GM21423 (cell line): ENCODE measurements at regions not wholly inside any gene's neighbourhood (a gene's known extent, or its start where the extent isn't known, plus 50 kb on each side); places are given as distances from the start of the nearest gene placed in this dataset.
"Not testable (repeated sequence)": the region's sequence is repeated elsewhere in the genome, so short reads cannot be mapped to it uniquely, and the experiment has no call there.

Experiments used
- ATAC-seq: cut with Tn5 transposase; IDR thresholded peaks from one replicate; pipeline ENCODE4 v1.9.1; 2021; ENCODE audit warnings: mild to moderate bottlenecking, moderate library complexity; ENCODE audit not compliant: unreplicated experiment

- ATAC-seq: no peak
Measured at GRCh38 chr16:22705799-22706198, 108.2 kb upstream of the HS3ST2 start.

GRCh38 chr16:22710326-22710725 lies 103.6 kb upstream of the HS3ST2 start:
- ATAC-seq: no peak

- ATAC-seq: no peak
Measured at GRCh38 chr16:22711847-22712246, 102.1 kb upstream of the HS3ST2 start.

GRCh38 chr16:22712471-22712870 lies 101.5 kb upstream of the HS3ST2 start:
- ATAC-seq: no peak

- not testable (repeated sequence) for ATAC-seq
Measured at GRCh38 chr16:22718598-22718997, 95.4 kb upstream of the HS3ST2 start.

- no peak for ATAC-seq
Measured at GRCh38 chr16:22719945-22720344, 94.0 kb upstream of the HS3ST2 start.

GRCh38 chr16:22721511-22722100 lies 92.4 kb upstream of the HS3ST2 start:
- no peak for ATAC-seq

- not testable (repeated sequence) for ATAC-seq
Measured at GRCh38 chr16:22722551-22723541, 91.1 kb upstream of the HS3ST2 start.

- ATAC-seq: no peak
Measured at GRCh38 chr16:22726868-22727267, 87.1 kb upstream of the HS3ST2 start.

- ATAC-seq: no peak
Measured at GRCh38 chr16:22727285-22728166, 86.4 kb upstream of the HS3ST2 start.

GRCh38 chr16:22728167-22728836 lies 85.7 kb upstream of the HS3ST2 start:
- no peak for ATAC-seq

- no peak for ATAC-seq
Measured at GRCh38 chr16:22732400-22732799, 81.6 kb upstream of the HS3ST2 start.

- no peak for ATAC-seq
Measured at GRCh38 chr16:22732959-22733358, 81.0 kb upstream of the HS3ST2 start.

GRCh38 chr16:22734368-22734767 lies 79.6 kb upstream of the HS3ST2 start:
- no peak for ATAC-seq

- ATAC-seq: no peak
Measured at GRCh38 chr16:22736791-22737190, 77.2 kb upstream of the HS3ST2 start.

- no peak for ATAC-seq
Measured at GRCh38 chr16:22739077-22739476, 74.9 kb upstream of the HS3ST2 start.

- no peak for ATAC-seq
Measured at GRCh38 chr16:22743401-22743800, 70.6 kb upstream of the HS3ST2 start.

GRCh38 chr16:22751104-22751667 lies 62.8 kb upstream of the HS3ST2 start:
- no peak for ATAC-seq

- no peak for ATAC-seq
Measured at GRCh38 chr16:22751685-22752084, 62.3 kb upstream of the HS3ST2 start.

GRCh38 chr16:22753451-22753850 lies 60.5 kb upstream of the HS3ST2 start:
- no peak for ATAC-seq
